ENCODE measurements at regions not wholly inside any gene's neighbourhood (a gene's known extent, or its start where the extent isn't known, plus 50 kb on each side); places are given as distances from the start of the nearest gene placed in this dataset.

DNA sequence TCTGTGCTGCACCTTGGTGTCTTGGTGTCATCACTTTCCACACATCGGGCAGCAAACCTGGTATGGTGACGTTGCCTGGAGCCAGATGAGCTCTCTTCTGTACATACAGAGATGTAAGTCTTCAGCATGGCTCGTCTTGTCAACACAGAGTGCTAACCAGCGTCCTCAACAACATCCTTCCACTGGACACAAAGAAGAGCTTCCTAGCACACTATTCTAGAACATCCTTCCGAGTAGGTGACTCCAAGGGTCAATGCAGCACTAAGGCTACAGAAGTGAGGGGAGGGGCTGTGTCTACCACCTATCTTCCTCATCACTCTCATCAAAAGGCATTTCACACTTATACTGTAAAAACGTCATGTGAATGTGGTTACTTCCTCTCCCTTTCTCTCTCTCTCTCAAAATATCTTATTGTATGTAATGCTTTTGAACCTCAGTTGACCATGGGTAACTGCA, 108.1 kb upstream of the SLC1A4 start:
- peak overlapping the region; percentile 15 for H3K27ac Mint-ChIP-seq
- TF ChIP-seq ETV6 (CRISPR knock-in tag; IDR thresholded peaks at IDR 0.05) (no peak), RELA (CRISPR knock-in tag; IDR thresholded peaks at IDR 0.05; ENCODE audit: borderline replicate concordance) (no peak), SOX15 (CRISPR knock-in tag; IDR thresholded peaks at IDR 0.05) (no peak)
- TF ChIP-seq, protein P1, sequence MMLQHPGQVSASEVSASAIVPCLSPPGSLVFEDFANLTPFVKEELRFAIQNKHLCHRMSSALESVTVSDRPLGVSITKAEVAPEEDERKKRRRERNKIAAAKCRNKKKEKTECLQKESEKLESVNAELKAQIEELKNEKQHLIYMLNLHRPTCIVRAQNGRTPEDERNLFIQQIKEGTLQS (CRISPR knock-in tag; conservative IDR thresholded peaks at IDR 0.05), result no peak
- TF ChIP-seq, protein P2, sequence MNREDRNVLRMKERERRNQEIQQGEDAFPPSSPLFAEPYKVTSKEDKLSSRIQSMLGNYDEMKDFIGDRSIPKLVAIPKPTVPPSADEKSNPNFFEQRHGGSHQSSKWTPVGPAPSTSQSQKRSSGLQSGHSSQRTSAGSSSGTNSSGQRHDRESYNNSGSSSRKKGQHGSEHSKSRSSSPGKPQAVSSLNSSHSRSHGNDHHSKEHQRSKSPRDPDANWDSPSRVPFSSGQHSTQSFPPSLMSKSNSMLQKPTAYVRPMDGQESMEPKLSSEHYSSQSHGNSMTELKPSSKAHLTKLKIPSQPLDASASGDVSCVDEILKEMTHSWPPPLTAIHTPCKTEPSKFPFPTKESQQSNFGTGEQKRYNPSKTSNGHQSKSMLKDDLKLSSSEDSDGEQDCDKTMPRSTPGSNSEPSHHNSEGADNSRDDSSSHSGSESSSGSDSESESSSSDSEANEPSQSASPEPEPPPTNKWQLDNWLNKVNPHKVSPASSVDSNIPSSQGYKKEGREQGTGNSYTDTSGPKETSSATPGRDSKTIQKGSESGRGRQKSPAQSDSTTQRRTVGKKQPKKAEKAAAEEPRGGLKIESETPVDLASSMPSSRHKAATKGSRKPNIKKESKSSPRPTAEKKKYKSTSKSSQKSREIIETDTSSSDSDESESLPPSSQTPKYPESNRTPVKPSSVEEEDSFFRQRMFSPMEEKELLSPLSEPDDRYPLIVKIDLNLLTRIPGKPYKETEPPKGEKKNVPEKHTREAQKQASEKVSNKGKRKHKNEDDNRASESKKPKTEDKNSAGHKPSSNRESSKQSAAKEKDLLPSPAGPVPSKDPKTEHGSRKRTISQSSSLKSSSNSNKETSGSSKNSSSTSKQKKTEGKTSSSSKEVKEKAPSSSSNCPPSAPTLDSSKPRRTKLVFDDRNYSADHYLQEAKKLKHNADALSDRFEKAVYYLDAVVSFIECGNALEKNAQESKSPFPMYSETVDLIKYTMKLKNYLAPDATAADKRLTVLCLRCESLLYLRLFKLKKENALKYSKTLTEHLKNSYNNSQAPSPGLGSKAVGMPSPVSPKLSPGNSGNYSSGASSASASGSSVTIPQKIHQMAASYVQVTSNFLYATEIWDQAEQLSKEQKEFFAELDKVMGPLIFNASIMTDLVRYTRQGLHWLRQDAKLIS (CRISPR knock-in tag; IDR thresholded peaks at IDR 0.05; ENCODE audit: borderline replicate concordance), result no peak
- TF ChIP-seq, protein P3, sequence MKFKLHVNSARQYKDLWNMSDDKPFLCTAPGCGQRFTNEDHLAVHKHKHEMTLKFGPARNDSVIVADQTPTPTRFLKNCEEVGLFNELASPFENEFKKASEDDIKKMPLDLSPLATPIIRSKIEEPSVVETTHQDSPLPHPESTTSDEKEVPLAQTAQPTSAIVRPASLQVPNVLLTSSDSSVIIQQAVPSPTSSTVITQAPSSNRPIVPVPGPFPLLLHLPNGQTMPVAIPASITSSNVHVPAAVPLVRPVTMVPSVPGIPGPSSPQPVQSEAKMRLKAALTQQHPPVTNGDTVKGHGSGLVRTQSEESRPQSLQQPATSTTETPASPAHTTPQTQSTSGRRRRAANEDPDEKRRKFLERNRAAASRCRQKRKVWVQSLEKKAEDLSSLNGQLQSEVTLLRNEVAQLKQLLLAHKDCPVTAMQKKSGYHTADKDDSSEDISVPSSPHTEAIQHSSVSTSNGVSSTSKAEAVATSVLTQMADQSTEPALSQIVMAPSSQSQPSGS (CRISPR knock-in tag; IDR thresholded peaks at IDR 0.05; ENCODE audit: borderline replicate concordance, low read depth), result no peak
- ATAC-seq (no peak), DNase-seq (ENCODE audit: low spot score) (no peak)
- H3K4me1 Mint-ChIP-seq, result peaks cover 30% of the 10 kb centered on the region
- H3K9me3 Mint-ChIP-seq, result peaks cover 5% of the 10 kb centered on the region; the same call in 1 of the 2 replicates
- no peak overlapping the region for H3K4me3 Mint-ChIP-seq
- no peaks in the 10 kb centered on the region; the same call in 1 of the 2 replicates for H3K27me3 Mint-ChIP-seq (ENCODE audit: low read depth)
- POLR2A ChIA-PET, result no interaction called here
- no peaks in the 10 kb centered on the region for H3K36me3 Mint-ChIP-seq
- CTCF ChIA-PET, result interaction anchor here (1.5 kb wide), 1 partner anchor 550 kb away, joined by 4 read pairs; no protein-coding TSS in a partner anchor

DNA sequence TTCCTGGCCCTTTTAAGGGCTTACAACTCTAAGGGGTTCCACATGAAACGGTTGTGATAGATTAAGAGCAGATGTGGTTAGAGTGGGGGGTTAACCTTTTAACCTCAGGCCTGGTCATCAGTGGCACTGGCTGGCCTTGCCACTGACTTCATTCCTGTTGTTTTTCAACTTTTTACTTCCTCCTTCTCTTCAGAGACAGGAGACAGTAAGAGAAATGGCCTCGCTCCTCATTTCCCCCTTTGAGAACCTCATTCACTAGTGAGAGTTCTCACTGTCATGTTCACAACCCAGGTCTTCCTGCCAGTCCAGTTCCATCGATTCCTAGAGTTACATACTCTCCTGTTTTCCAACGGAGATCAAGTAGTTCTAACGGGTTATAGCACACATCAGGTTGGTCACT, 101.6 kb upstream of the SLC1A4 start:
- ATAC-seq, result no peak
- Mint-ChIP-seq H3K4me3 (no peak overlapping the region), H3K9me3 (peaks cover 39% of the 10 kb centered on the region), H3K27me3 (ENCODE audit: low read depth) (peaks cover 9% of the 10 kb centered on the region), H3K4me1 (no peaks in the 10 kb centered on the region), H3K27ac (no peak overlapping the region), H3K36me3 (peaks cover 15% of the 10 kb centered on the region)
- ChIA-PET CTCF (no interaction called here), POLR2A (no interaction called here)
- TF ChIP-seq, protein P4, sequence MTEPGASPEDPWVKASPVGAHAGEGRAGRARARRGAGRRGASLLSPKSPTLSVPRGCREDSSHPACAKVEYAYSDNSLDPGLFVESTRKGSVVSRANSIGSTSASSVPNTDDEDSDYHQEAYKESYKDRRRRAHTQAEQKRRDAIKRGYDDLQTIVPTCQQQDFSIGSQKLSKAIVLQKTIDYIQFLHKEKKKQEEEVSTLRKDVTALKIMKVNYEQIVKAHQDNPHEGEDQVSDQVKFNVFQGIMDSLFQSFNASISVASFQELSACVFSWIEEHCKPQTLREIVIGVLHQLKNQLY (CRISPR knock-in tag; IDR thresholded peaks at IDR 0.05), result no peak
- TF ChIP-seq ATF1 (CRISPR knock-in tag; IDR thresholded peaks at IDR 0.05), result no peak
- no peak for TF ChIP-seq ESRRA (CRISPR knock-in tag; IDR thresholded peaks at IDR 0.05; ENCODE audit: borderline replicate concordance)
- TF ChIP-seq, protein P5, sequence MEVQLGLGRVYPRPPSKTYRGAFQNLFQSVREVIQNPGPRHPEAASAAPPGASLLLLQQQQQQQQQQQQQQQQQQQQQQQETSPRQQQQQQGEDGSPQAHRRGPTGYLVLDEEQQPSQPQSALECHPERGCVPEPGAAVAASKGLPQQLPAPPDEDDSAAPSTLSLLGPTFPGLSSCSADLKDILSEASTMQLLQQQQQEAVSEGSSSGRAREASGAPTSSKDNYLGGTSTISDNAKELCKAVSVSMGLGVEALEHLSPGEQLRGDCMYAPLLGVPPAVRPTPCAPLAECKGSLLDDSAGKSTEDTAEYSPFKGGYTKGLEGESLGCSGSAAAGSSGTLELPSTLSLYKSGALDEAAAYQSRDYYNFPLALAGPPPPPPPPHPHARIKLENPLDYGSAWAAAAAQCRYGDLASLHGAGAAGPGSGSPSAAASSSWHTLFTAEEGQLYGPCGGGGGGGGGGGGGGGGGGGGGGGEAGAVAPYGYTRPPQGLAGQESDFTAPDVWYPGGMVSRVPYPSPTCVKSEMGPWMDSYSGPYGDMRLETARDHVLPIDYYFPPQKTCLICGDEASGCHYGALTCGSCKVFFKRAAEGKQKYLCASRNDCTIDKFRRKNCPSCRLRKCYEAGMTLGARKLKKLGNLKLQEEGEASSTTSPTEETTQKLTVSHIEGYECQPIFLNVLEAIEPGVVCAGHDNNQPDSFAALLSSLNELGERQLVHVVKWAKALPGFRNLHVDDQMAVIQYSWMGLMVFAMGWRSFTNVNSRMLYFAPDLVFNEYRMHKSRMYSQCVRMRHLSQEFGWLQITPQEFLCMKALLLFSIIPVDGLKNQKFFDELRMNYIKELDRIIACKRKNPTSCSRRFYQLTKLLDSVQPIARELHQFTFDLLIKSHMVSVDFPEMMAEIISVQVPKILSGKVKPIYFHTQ (CRISPR knock-in tag; IDR thresholded peaks at IDR 0.05), result no peak
- TF ChIP-seq MXD4 (CRISPR knock-in tag; IDR thresholded peaks at IDR 0.05; ENCODE audit: borderline replicate concordance), result no peak
- no peak for TF ChIP-seq FOXJ3 (CRISPR knock-in tag; IDR thresholded peaks at IDR 0.05; ENCODE audit: borderline replicate concordance)
- TF ChIP-seq, protein P6, sequence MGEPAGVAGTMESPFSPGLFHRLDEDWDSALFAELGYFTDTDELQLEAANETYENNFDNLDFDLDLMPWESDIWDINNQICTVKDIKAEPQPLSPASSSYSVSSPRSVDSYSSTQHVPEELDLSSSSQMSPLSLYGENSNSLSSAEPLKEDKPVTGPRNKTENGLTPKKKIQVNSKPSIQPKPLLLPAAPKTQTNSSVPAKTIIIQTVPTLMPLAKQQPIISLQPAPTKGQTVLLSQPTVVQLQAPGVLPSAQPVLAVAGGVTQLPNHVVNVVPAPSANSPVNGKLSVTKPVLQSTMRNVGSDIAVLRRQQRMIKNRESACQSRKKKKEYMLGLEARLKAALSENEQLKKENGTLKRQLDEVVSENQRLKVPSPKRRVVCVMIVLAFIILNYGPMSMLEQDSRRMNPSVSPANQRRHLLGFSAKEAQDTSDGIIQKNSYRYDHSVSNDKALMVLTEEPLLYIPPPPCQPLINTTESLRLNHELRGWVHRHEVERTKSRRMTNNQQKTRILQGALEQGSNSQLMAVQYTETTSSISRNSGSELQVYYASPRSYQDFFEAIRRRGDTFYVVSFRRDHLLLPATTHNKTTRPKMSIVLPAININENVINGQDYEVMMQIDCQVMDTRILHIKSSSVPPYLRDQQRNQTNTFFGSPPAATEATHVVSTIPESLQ (CRISPR knock-in tag; IDR thresholded peaks at IDR 0.05), result no peak
- DNase-seq (ENCODE audit: low spot score), result no peak

All from WTC11 (cell line).